Kidney (tissue), 13 donors: ENCODE measurements at regions not wholly inside any gene's neighbourhood (a gene's known extent, or its start where the extent isn't known, plus 50 kb on each side); places are given as distances from the start of the nearest gene placed in this dataset.

Source experiments
- DNase-seq, 5 donors: peaks; one replicate each; pipeline ENCODE4 v3.0.0-alpha.2; 2013 to 2020
- FAIRE-seq: peaks from 2 replicates; lab custom pipeline; 2012; peaks lifted over from hg19 to GRCh38; lab: Jason Lieb, UNC
- H3K27ac ChIP-seq, 2 donors: one replicate each; pipeline ENCODE4 v1.7.0; 2013; ENCODE audit warnings: low read depth in 2 of 2, low read length in 2 of 2, inconsistent platforms in 1 of 2
- H3K27me3 ChIP-seq: one replicate; pipeline ENCODE4 v1.7.1; 2013; ENCODE audit warnings: low read length, inconsistent platforms; ENCODE audit not compliant: control insufficient read depth, insufficient read depth
- H3K36me3 ChIP-seq, 3 donors: one replicate each; pipeline versions ENCODE4 v1.7.0 to v1.7.1; 2013; ENCODE audit warnings: low read length in 3 of 3, control low read depth in 1 of 3, inconsistent platforms in 1 of 3; ENCODE audit not compliant: insufficient read depth in 3 of 3, control insufficient read depth in 2 of 3
- H3K4me1 ChIP-seq, 3 donors: one replicate each; pipeline versions ENCODE4 v1.7.0 to v1.7.1; 2013; ENCODE audit warnings: low read length in 3 of 3, inconsistent platforms in 1 of 3, low read depth in 1 of 3; ENCODE audit not compliant: control insufficient read depth in 2 of 3, insufficient read depth in 2 of 3
- H3K4me3 ChIP-seq, 3 donors: one replicate each; pipeline versions ENCODE4 v1.7.0 to v1.8.1; 2013; ENCODE audit warnings: low read length in 3 of 3, control low read depth in 1 of 3, inconsistent platforms in 1 of 3
- H3K9ac ChIP-seq, 3 donors: one replicate each; pipeline versions ENCODE4 v1.7.0 to v1.7.1; 2013; ENCODE audit warnings: low read length in 3 of 3, control low read depth in 1 of 3, inconsistent platforms in 1 of 3
- H3K9me3 ChIP-seq, 3 donors: one replicate each; pipeline versions ENCODE4 v1.7.0 to v1.7.1; 2013; ENCODE audit warnings: low read length in 3 of 3, control low read depth in 1 of 3, inconsistent platforms in 1 of 3; ENCODE audit not compliant: control insufficient read depth in 2 of 3, insufficient read depth in 1 of 3
- CTCF ChIP-seq: IDR thresholded peaks from 3 replicates; pipeline ENCODE4 v1.5.1; 2012; ENCODE audit warnings: mild to moderate bottlenecking, moderate library complexity, borderline replicate concordance; ENCODE audit not compliant: insufficient read depth; ENCODE audit errors: extremely low read depth
- intact Hi-C: fragments of 100-400 bp; cut with DNase I; formaldehyde crosslinking; loops from one replicate; pipeline ENCODE4 v1.11.1; 2022
- donor health status: control.
- donor health status: control.
- donor health status: control.
- donor health status: control.
- donor health status: control.
- donor health status: DM: yes; HTN: yes; CAD: no.
- donor health status: Normal renal cell carcinoma (clear cell type).

- no peaks in the 10 kb centered on the region for H3K27me3 ChIP-seq
- H3K36me3 ChIP-seq = no peaks in the 10 kb centered on the region
- H3K9me3 ChIP-seq = peaks cover 0 to 6% (median 0%) of the 10 kb centered on the region in 3 donors
- H3K27ac ChIP-seq = no peak overlapping the region
- TF ChIP-seq CTCF = no peak
- intact Hi-C loops = no loop called here
- H3K9ac ChIP-seq = no peak overlapping the region
- no peak for FAIRE-seq
- no peaks in the 10 kb centered on the region for H3K4me1 ChIP-seq
- DNase-seq = peak in 3 of 5 donors; percentile 54 to 80 (median 69)
- H3K4me3 ChIP-seq = no peak overlapping the region
Measured at GRCh38 chr1:30166174-30166573, 557.2 kb downstream of the MATN1 start.

- Histone ChIP-seq H3K27ac (no peak overlapping the region), H3K9me3 (peaks cover 0 to 6% (median 0%) of the 10 kb centered on the region in 3 donors), H3K27me3 (no peaks in the 10 kb centered on the region), H3K9ac (no peak overlapping the region), H3K36me3 (no peaks in the 10 kb centered on the region), H3K4me1 (no peaks in the 10 kb centered on the region), H3K4me3 (no peak overlapping the region)
- no peak for TF ChIP-seq CTCF
- intact Hi-C loops = no loop called here
- no peak for DNase-seq
- FAIRE-seq = no peak
Measured at GRCh38 chr1:30165116-30165515, 558.3 kb downstream of the MATN1 start.

- intact Hi-C loops = no loop called here
- Histone ChIP-seq H3K4me1 (no peaks in the 10 kb centered on the region), H3K27ac (no peak overlapping the region), H3K9me3 (peaks cover 0 to 6% (median 0%) of the 10 kb centered on the region in 3 donors), H3K9ac (no peak overlapping the region), H3K36me3 (no peaks in the 10 kb centered on the region), H3K4me3 (no peak overlapping the region), H3K27me3 (no peaks in the 10 kb centered on the region)
- FAIRE-seq = no peak
- TF ChIP-seq CTCF = no peak
- DNase-seq = peak in 1 of 5 donors; percentile 6
Measured at GRCh38 chr1:30164693-30165092, 558.7 kb downstream of the MATN1 start.

GRCh38 chr1:30162565-30162964 is 560.8 kb downstream of the MATN1 start:
- FAIRE-seq (no peak), DNase-seq (no peak)
- intact Hi-C loops = no loop called here
- no peak overlapping the region for H3K9ac ChIP-seq
- H3K9me3 ChIP-seq = peaks cover 0 to 6% (median 0%) of the 10 kb centered on the region in 3 donors
- no peaks in the 10 kb centered on the region for H3K4me1 ChIP-seq
- H3K4me3 ChIP-seq = no peak overlapping the region
- no peak overlapping the region for H3K27ac ChIP-seq
- H3K36me3 ChIP-seq = no peaks in the 10 kb centered on the region
- H3K27me3 ChIP-seq = no peaks in the 10 kb centered on the region
- TF ChIP-seq CTCF = no peak
